ENCODE measurements at regions not wholly inside any gene's neighbourhood (a gene's known extent, or its start where the extent isn't known, plus 50 kb on each side); places are given as distances from the start of the nearest gene placed in this dataset.

DNA sequence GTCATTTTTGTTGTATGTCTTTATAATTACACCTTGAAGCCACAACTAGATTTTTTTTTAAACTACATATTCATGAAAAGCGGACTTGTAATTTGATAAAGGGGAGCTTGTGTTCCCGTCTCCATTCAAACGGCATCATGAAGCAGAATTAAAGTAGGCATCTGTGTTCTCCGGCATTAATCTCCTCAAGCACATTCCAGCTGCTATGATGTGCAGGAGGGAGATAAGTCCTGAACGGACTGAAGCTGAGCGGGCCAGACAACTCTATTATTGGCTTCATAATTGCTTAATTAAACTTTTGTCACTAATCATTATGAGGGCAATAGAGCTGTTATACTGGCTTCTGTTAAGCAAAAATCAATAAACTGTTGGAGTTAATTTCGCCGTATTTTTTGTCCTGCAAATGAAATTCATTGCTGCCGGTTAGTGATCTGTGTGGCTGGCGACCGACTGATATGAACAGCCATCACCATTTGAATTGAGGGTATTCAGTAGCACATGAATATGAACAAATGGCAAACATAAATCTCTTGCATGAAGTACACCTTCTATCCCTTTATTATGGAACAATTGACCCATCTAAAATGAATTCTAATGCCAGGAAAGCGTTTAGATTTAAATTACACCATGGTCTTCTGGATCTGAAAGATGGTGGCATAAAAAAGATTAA lies 408.8 kb upstream of the IRX1 start (continued):
- TF ChIP-seq ZNF462 (CRISPR knock-in tag; IDR thresholded peaks at IDR 0.05), result no peak
- TF ChIP-seq, protein P1, sequence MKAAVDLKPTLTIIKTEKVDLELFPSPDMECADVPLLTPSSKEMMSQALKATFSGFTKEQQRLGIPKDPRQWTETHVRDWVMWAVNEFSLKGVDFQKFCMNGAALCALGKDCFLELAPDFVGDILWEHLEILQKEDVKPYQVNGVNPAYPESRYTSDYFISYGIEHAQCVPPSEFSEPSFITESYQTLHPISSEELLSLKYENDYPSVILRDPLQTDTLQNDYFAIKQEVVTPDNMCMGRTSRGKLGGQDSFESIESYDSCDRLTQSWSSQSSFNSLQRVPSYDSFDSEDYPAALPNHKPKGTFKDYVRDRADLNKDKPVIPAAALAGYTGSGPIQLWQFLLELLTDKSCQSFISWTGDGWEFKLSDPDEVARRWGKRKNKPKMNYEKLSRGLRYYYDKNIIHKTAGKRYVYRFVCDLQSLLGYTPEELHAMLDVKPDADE (IDR thresholded peaks at IDR 0.05), result no peak
- TF ChIP-seq JUNB (IDR thresholded peaks at IDR 0.05; ENCODE audit: unreplicated experiment), result no peak
- no peak for TF ChIP-seq EZH2 (IDR thresholded peaks at IDR 0.05; ENCODE audit: low read depth, unreplicated experiment)

- DNase-seq (ENCODE audit: low spot score) (no peak), ATAC-seq (peak; percentile 24; the same call in 1 of the 3 replicates)
- Mint-ChIP-seq H3K4me1 (peaks cover 21% of the 10 kb centered on the region), H3K27ac (no peak overlapping the region), H3K4me3 (no peak overlapping the region), H3K36me3 (ENCODE audit: low read depth) (no peaks in the 10 kb centered on the region), H3K27me3 (ENCODE audit: insufficient read depth, low read depth, poor library complexity) (no peaks in the 10 kb centered on the region), H3K9me3 (no peaks in the 10 kb centered on the region)
- no peaks in the 10 kb centered on the region for H3K79me2 ChIP-seq (replicated peaks; ENCODE audit: insufficient read depth)
- 0 out of 2 replicates have a peak overlapping the region, but pooled peaks have one; percentile 37 for H3K4me2 ChIP-seq
- H2AFZ ChIP-seq, result no peak overlapping the region
- no peaks in the 10 kb centered on the region for H3K36me3 ChIP-seq (ENCODE audit: insufficient read depth)
- H4K20me1 ChIP-seq (replicated peaks; ENCODE audit: insufficient read depth), result no peaks in the 10 kb centered on the region
- H3K27ac ChIP-seq (ENCODE audit: low read depth), result no peak overlapping the region
- H3K27me3 ChIP-seq (ENCODE audit: insufficient read depth), result no peaks in the 10 kb centered on the region
- no peaks in the 10 kb centered on the region for H3F3A ChIP-seq (replicated peaks; ENCODE audit: low read depth)
- no peak overlapping the region for H3K4me3 ChIP-seq
- peaks cover 31% of the 10 kb centered on the region for H3K4me1 ChIP-seq (ENCODE audit: insufficient read depth)
- no peaks in the 10 kb centered on the region for H3K9me2 ChIP-seq (ENCODE audit: insufficient read depth)
- no peak for TF ChIP-seq EZH2phosphoT487 (IDR thresholded peaks at IDR 0.05; ENCODE audit: unreplicated experiment)
- TF ChIP-seq STAT1 (IDR thresholded peaks at IDR 0.05; ENCODE audit: unreplicated experiment), result no peak
- no peak for TF ChIP-seq ZNF114 (CRISPR knock-in tag; IDR thresholded peaks at IDR 0.05)
- TF ChIP-seq, protein P1 (IDR thresholded peaks at IDR 0.05), result no peak
Measured at GRCh38 chr5:3186156-3186555, 409.5 kb upstream of the IRX1 start.
